ENCODE measurements at regions not wholly inside any gene's neighbourhood (a gene's known extent, or its start where the extent isn't known, plus 50 kb on each side); places are given as distances from the start of the nearest gene placed in this dataset.
"Not testable (repeated sequence)": the region's sequence is repeated elsewhere in the genome, so short reads cannot be mapped to it uniquely, and the experiment has no call there.

GRCh38 chr5:124021776-124022175 is 509.8 kb downstream of the CSNK1G3 start:
- ChIA-PET POLR2A (no interaction called here), CTCF (interaction anchor here (0.9 kb wide), 1 partner anchor 20 kb away, joined by 5 read pairs; no protein-coding TSS in a partner anchor)

GRCh38 chr5:124021066-124021641 is 509.2 kb downstream of the CSNK1G3 start:
- no peaks in the 10 kb centered on the region for H3K36me3 ChIP-seq (ENCODE audit: control insufficient read depth, insufficient read depth, low read length)
- H3K27me3 ChIP-seq (ENCODE audit: control insufficient read depth, insufficient read depth, low read length): no peaks in the 10 kb centered on the region
- no peak for DNase-seq (ENCODE audit: low read depth)
- CTCF ChIA-PET: interaction anchor here (0.9 kb wide), 1 partner anchor 21 kb away, joined by 5 read pairs; no protein-coding TSS in a partner anchor
- no peak overlapping the region for H3K4me3 ChIP-seq (ENCODE audit: low read depth, low read length)
- POLR2A ChIA-PET: no interaction called here
- no peak for TF ChIP-seq CTCF (IDR thresholded peaks at IDR 0.05; ENCODE audit: insufficient read depth, low read depth, low read length)

More at GRCh38 chr5:124021776-124022175, 509.8 kb downstream of the CSNK1G3 start:
- Histone ChIP-seq H3K36me3 (ENCODE audit: control insufficient read depth, insufficient read depth, low read length) (no peaks in the 10 kb centered on the region), H3K27me3 (ENCODE audit: control insufficient read depth, insufficient read depth, low read length) (no peaks in the 10 kb centered on the region), H3K4me3 (ENCODE audit: low read depth, low read length) (no peak overlapping the region)
- DNase-seq (ENCODE audit: low read depth): no peak
- TF ChIP-seq CTCF (IDR thresholded peaks at IDR 0.05; ENCODE audit: insufficient read depth, low read depth, low read length): no peak

- POLR2A ChIA-PET; H3K36me3 ChIP-seq (ENCODE audit: control insufficient read depth, insufficient read depth, low read length); DNase-seq (ENCODE audit: low read depth); H3K27me3 ChIP-seq (ENCODE audit: control insufficient read depth, insufficient read depth, low read length); CTCF ChIA-PET; H3K4me3 ChIP-seq (ENCODE audit: low read depth, low read length): not testable (repeated sequence)
Measured at GRCh38 chr5:124017321-124017720, 505.3 kb downstream of the CSNK1G3 start.

- CTCF ChIA-PET: interaction anchor here (0.6 kb wide), 3 partner anchors 295 to 926 kb away, joined by 3 read pairs; no protein-coding TSS in a partner anchor
- Histone ChIP-seq H3K27me3 (ENCODE audit: control insufficient read depth, insufficient read depth, low read length) (no peaks in the 10 kb centered on the region), H3K4me3 (ENCODE audit: low read depth, low read length) (no peak overlapping the region), H3K36me3 (ENCODE audit: control insufficient read depth, insufficient read depth, low read length) (no peaks in the 10 kb centered on the region)
- DNase-seq (ENCODE audit: low read depth): no peak
- POLR2A ChIA-PET: no interaction called here
- TF ChIP-seq CTCF (IDR thresholded peaks at IDR 0.05; ENCODE audit: insufficient read depth, low read depth, low read length): no peak
Measured at GRCh38 chr5:124007675-124008398, 495.9 kb downstream of the CSNK1G3 start.

- DNase-seq (ENCODE audit: low read depth): no peak
- POLR2A ChIA-PET: no interaction called here
Measured at GRCh38 chr5:124001036-124001615, 489.1 kb downstream of the CSNK1G3 start.

More at GRCh38 chr5:124001036-124001615, 489.1 kb downstream of the CSNK1G3 start:
- CTCF ChIA-PET: interaction anchor here (1.2 kb wide), 1 partner anchor 31 kb away, joined by 4 read pairs; no protein-coding TSS in a partner anchor
- no peaks in the 10 kb centered on the region for H3K36me3 ChIP-seq (ENCODE audit: control insufficient read depth, insufficient read depth, low read length)
- no peak for TF ChIP-seq CTCF (IDR thresholded peaks at IDR 0.05; ENCODE audit: insufficient read depth, low read depth, low read length)
- H3K27me3 ChIP-seq (ENCODE audit: control insufficient read depth, insufficient read depth, low read length): peaks cover 2% of the 10 kb centered on the region; the same call in 1 of the 2 replicates
- H3K4me3 ChIP-seq (ENCODE audit: low read depth, low read length): no peak overlapping the region
